GM12891 (cell line): ENCODE measurements at regions not wholly inside any gene's neighbourhood (a gene's known extent, or its start where the extent isn't known, plus 50 kb on each side); places are given as distances from the start of the nearest gene placed in this dataset.

Source experiments
- PAX5 ChIP-seq: IDR thresholded peaks from 2 replicates; pipeline ENCODE4 v1.6.1; 2011; ENCODE audit warnings: low read length, moderate library complexity, mild to moderate bottlenecking; ENCODE audit not compliant: insufficient read depth, severe bottlenecking
- POLR2A ChIP-seq: IDR thresholded peaks from 2 replicates; pipeline ENCODE4 v1.6.1; 2011; ENCODE audit warnings: low read depth, low read length, control low read depth
- POLR2AphosphoS5 ChIP-seq: IDR thresholded peaks from 2 replicates; pipeline ENCODE4 v1.6.1; 2011; ENCODE audit warnings: low read depth, low read length, control low read depth
- TAF1 ChIP-seq: IDR thresholded peaks from 2 replicates; pipeline ENCODE4 v1.6.1; 2011; ENCODE audit warnings: low read depth, low read length, control low read depth

DNA sequence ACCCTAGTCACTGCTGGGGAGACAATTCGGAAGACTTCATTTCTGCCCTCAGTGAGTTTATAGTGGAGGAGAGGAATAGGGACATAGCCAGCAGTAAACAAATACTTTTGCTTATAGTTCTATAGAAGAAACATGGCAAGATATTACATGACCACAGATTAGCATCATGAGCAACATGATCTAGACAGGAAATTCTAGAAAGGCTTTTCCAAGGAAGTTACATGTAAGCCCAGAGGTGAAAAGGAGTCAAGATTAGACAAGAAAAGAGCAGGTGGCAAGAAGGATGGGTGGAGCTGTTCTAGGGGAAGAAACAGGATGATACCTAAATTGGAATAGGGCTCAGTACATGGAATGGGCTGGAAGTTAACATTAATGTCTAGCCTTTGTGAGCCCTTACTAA, 82.8 kb upstream of the MYO10 start:
- no peak for TF ChIP-seq POLR2A
- TF ChIP-seq POLR2AphosphoS5 = no peak
- no peak for TF ChIP-seq TAF1
- no peak for TF ChIP-seq PAX5
